ENCODE measurements at regions not wholly inside any gene's neighbourhood (a gene's known extent, or its start where the extent isn't known, plus 50 kb on each side); places are given as distances from the start of the nearest gene placed in this dataset.

- TF ChIP-seq, protein P1, sequence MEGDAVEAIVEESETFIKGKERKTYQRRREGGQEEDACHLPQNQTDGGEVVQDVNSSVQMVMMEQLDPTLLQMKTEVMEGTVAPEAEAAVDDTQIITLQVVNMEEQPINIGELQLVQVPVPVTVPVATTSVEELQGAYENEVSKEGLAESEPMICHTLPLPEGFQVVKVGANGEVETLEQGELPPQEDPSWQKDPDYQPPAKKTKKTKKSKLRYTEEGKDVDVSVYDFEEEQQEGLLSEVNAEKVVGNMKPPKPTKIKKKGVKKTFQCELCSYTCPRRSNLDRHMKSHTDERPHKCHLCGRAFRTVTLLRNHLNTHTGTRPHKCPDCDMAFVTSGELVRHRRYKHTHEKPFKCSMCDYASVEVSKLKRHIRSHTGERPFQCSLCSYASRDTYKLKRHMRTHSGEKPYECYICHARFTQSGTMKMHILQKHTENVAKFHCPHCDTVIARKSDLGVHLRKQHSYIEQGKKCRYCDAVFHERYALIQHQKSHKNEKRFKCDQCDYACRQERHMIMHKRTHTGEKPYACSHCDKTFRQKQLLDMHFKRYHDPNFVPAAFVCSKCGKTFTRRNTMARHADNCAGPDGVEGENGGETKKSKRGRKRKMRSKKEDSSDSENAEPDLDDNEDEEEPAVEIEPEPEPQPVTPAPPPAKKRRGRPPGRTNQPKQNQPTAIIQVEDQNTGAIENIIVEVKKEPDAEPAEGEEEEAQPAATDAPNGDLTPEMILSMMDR (conservative IDR thresholded peaks at IDR 0.05; ENCODE audit: low read depth, low read length) = no peak
- H3K27ac ChIP-seq = no peak overlapping the region
- H3K4me1 ChIP-seq (ENCODE audit: low read depth, poor library complexity, severe bottlenecking) = no peaks in the 10 kb centered on the region
- no peaks in the 10 kb centered on the region for H3K36me3 ChIP-seq (ENCODE audit: insufficient read depth)
- no peak overlapping the region for H2AFZ ChIP-seq (ENCODE audit: low read depth)
- no peak overlapping the region for H3K9ac ChIP-seq
- H3K4me3 ChIP-seq (IDR thresholded peaks at IDR 0.05; ENCODE audit: insufficient read depth, low read depth, low read length) = no peak overlapping the region
- H3K27me3 ChIP-seq (ENCODE audit: insufficient read depth, low read depth) = no peaks in the 10 kb centered on the region
- no peak overlapping the region for H3K4me2 ChIP-seq
- H4K20me1 ChIP-seq (ENCODE audit: insufficient read depth) = no peaks in the 10 kb centered on the region
- H3K79me2 ChIP-seq (ENCODE audit: insufficient read depth, low read depth) = no peaks in the 10 kb centered on the region
Measured at GRCh38 chr3:70431911-70432310, 119.5 kb upstream of the MDFIC2 start.

DNA sequence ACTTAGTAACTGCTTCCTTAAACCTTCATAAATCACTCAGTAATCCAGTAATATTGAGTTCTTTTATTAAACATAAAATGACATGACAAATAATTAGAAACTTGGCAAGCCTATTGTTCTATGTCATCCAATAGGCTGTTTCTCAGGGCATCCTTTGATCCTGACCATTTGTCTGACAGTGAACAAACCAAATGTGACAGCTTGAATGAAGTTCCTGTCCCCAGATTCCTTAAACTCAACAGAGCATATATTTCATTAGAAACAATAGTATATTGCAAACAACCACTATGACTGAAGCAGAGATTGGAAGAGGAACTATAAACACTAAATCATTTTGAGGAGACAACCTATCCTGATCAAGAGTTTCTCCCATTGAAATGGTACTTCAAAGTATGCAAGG is 113.6 kb upstream of the MDFIC2 start:
- Histone ChIP-seq H3K79me2 (ENCODE audit: insufficient read depth, low read depth) (no peaks in the 10 kb centered on the region), H4K20me1 (ENCODE audit: insufficient read depth) (no peaks in the 10 kb centered on the region), H2AFZ (ENCODE audit: low read depth) (no peak overlapping the region), H3K36me3 (ENCODE audit: insufficient read depth) (no peaks in the 10 kb centered on the region), H3K4me2 (no peak overlapping the region), H3K9ac (no peak overlapping the region), H3K4me1 (ENCODE audit: low read depth, poor library complexity, severe bottlenecking) (no peaks in the 10 kb centered on the region), H3K27me3 (ENCODE audit: insufficient read depth, low read depth) (no peaks in the 10 kb centered on the region), H3K4me3 (IDR thresholded peaks at IDR 0.05; ENCODE audit: insufficient read depth, low read depth, low read length) (no peak overlapping the region), H3K27ac (no peak overlapping the region)
- TF ChIP-seq, protein P1 (conservative IDR thresholded peaks at IDR 0.05; ENCODE audit: low read depth, low read length) = no peak

GRCh38 chr3:70421506-70421905 is 109.1 kb upstream of the MDFIC2 start:
- Histone ChIP-seq H4K20me1 (ENCODE audit: insufficient read depth) (no peaks in the 10 kb centered on the region), H3K4me3 (IDR thresholded peaks at IDR 0.05; ENCODE audit: insufficient read depth, low read depth, low read length) (no peak overlapping the region), H3K9ac (no peak overlapping the region), H3K4me2 (no peak overlapping the region), H3K36me3 (ENCODE audit: insufficient read depth) (no peaks in the 10 kb centered on the region), H3K4me1 (ENCODE audit: low read depth, poor library complexity, severe bottlenecking) (no peaks in the 10 kb centered on the region), H3K27ac (no peak overlapping the region), H2AFZ (ENCODE audit: low read depth) (no peak overlapping the region), H3K27me3 (ENCODE audit: insufficient read depth, low read depth) (no peaks in the 10 kb centered on the region), H3K79me2 (ENCODE audit: insufficient read depth, low read depth) (no peaks in the 10 kb centered on the region)
- TF ChIP-seq, protein P1 (conservative IDR thresholded peaks at IDR 0.05; ENCODE audit: low read depth, low read length) = no peak

- TF ChIP-seq, protein P1 (conservative IDR thresholded peaks at IDR 0.05; ENCODE audit: low read depth, low read length) = no peak
- Histone ChIP-seq H3K27ac (no peak overlapping the region), H3K4me1 (ENCODE audit: low read depth, poor library complexity, severe bottlenecking) (peaks cover 16% of the 10 kb centered on the region), H4K20me1 (ENCODE audit: insufficient read depth) (no peaks in the 10 kb centered on the region), H3K36me3 (ENCODE audit: insufficient read depth) (no peaks in the 10 kb centered on the region), H3K27me3 (ENCODE audit: insufficient read depth, low read depth) (no peaks in the 10 kb centered on the region), H3K9ac (no peak overlapping the region), H3K4me3 (IDR thresholded peaks at IDR 0.05; ENCODE audit: insufficient read depth, low read depth, low read length) (no peak overlapping the region), H3K4me2 (no peak overlapping the region), H3K79me2 (ENCODE audit: insufficient read depth, low read depth) (no peaks in the 10 kb centered on the region), H2AFZ (ENCODE audit: low read depth) (no peak overlapping the region)
Measured at GRCh38 chr3:70409018-70409417, 96.6 kb upstream of the MDFIC2 start.
